WTC11 (cell line): ENCODE measurements at regions not wholly inside any gene's neighbourhood (a gene's known extent, or its start where the extent isn't known, plus 50 kb on each side); places are given as distances from the start of the nearest gene placed in this dataset.

Experiments
- ATAC-seq: fragments of 200-7000 bp; cut with Tn5 transposase; 2 replicates; pipeline ENCODE4 v1.10.0; 2021; ENCODE audit warnings: mild to moderate bottlenecking, moderate library complexity
- CTCF ChIA-PET: fragments of 300-600 bp; sonication (Branson Sonifier 250); formaldehyde crosslinking; loops from one replicate; lab custom pipeline; 2021; ENCODE audit warnings: antibody characterized with exemption; lab: Charles Lee
- POLR2A ChIA-PET: fragments of 350-600 bp; sonication (Branson Sonifier 250); formaldehyde crosslinking; loops from one replicate; lab custom pipeline; 2021; ENCODE audit warnings: antibody characterized with exemption; lab: Charles Lee
- DNase-seq: peaks from one replicate; pipeline ENCODE4 v3.0.0; 2021; ENCODE audit warnings: low spot score
- H3K27ac Mint-ChIP-seq: 2 replicates; pipeline ENCODE4 v1.8.0; 2021; ENCODE audit warnings: mixed read lengths
- H3K27me3 Mint-ChIP-seq: 2 replicates; pipeline ENCODE4 v1.8.0; 2021; ENCODE audit warnings: low read depth, mild to moderate bottlenecking, moderate library complexity, mixed read lengths
- H3K36me3 Mint-ChIP-seq: 2 replicates; pipeline ENCODE4 v1.8.0; 2021; ENCODE audit warnings: mixed read lengths
- H3K4me1 Mint-ChIP-seq: 2 replicates; pipeline ENCODE4 v1.8.0; 2022; ENCODE audit warnings: mixed read lengths
- H3K4me3 Mint-ChIP-seq: 2 replicates; pipeline ENCODE4 v1.8.0; 2021; ENCODE audit warnings: mild to moderate bottlenecking, moderate library complexity, mixed read lengths
- H3K9me3 Mint-ChIP-seq: 2 replicates; pipeline ENCODE4 v1.8.0; 2021; ENCODE audit warnings: mixed read lengths
- ATF6 ChIP-seq: sonication (generic); formaldehyde crosslinking; IDR thresholded peaks from 2 replicates; pipeline ENCODE4 v1.8.1; 2023; ENCODE audit warnings: mild to moderate bottlenecking, missing genetic modification reagents
- CBFB ChIP-seq: sonication (generic); formaldehyde crosslinking; IDR thresholded peaks from 2 replicates; pipeline ENCODE4 v1.8.1; 2022; ENCODE audit warnings: mild to moderate bottlenecking, low read depth, missing genetic modification reagents
- CREB1 ChIP-seq: sonication (generic); formaldehyde crosslinking; IDR thresholded peaks from 2 replicates; pipeline ENCODE4 v1.8.0; 2023; ENCODE audit warnings: mild to moderate bottlenecking, missing genetic modification reagents
- FOXJ3 ChIP-seq: sonication (generic); formaldehyde crosslinking; IDR thresholded peaks from 2 replicates; pipeline ENCODE4 v1.9.0; 2021; ENCODE audit warnings: missing genetic modification reagents, mild to moderate bottlenecking, borderline replicate concordance
- GTF2I ChIP-seq: fragments of 250-450 bp; sonication (Bioruptor Pico); conservative IDR thresholded peaks from 2 replicates; pipeline ENCODE4 v1.4.0; 2021; ENCODE audit warnings: mild to moderate bottlenecking
- HMGA2 ChIP-seq: fragments of 250-450 bp; sonication (Bioruptor Pico); IDR thresholded peaks from 2 replicates; pipeline ENCODE4 v1.4.0; 2021; ENCODE audit warnings: mild to moderate bottlenecking, moderate library complexity
- JAZF1 ChIP-seq: fragments of 250-450 bp; sonication (Bioruptor Pico); IDR thresholded peaks from 2 replicates; pipeline ENCODE4 v1.9.0; 2021; ENCODE audit warnings: moderate library complexity, mild to moderate bottlenecking, inconsistent platforms
- NFYB ChIP-seq: sonication (generic); formaldehyde crosslinking; conservative IDR thresholded peaks from 2 replicates; pipeline ENCODE4 v1.8.0; 2022; ENCODE audit warnings: low read depth, missing genetic modification reagents
- NR3C1 ChIP-seq: sonication (generic); formaldehyde crosslinking; conservative IDR thresholded peaks from 2 replicates; pipeline ENCODE4 v1.8.1; 2023; ENCODE audit warnings: low read depth, mild to moderate bottlenecking, missing genetic modification reagents
- PRDM15 ChIP-seq: sonication (generic); formaldehyde crosslinking; IDR thresholded peaks from 2 replicates; pipeline ENCODE4 v1.8.0; 2022; ENCODE audit warnings: missing genetic modification reagents
- SOX15 ChIP-seq: fragments of 250-450 bp; sonication (Bioruptor Pico); IDR thresholded peaks from 2 replicates; pipeline ENCODE4 v1.9.0; 2021; ENCODE audit warnings: mild to moderate bottlenecking
- USF2 ChIP-seq: sonication (generic); formaldehyde crosslinking; IDR thresholded peaks from 2 replicates; pipeline ENCODE4 v1.8.1; 2023; ENCODE audit warnings: mild to moderate bottlenecking, missing genetic modification reagents, moderate library complexity
- ZNF121 ChIP-seq: sonication (generic); formaldehyde crosslinking; IDR thresholded peaks from 2 replicates; pipeline ENCODE4 v1.8.0; 2023; ENCODE audit warnings: missing genetic modification reagents
- ZNF138 ChIP-seq: sonication (generic); formaldehyde crosslinking; conservative IDR thresholded peaks from 2 replicates; pipeline ENCODE4 v1.8.1; 2022; ENCODE audit warnings: mild to moderate bottlenecking, moderate library complexity, missing genetic modification reagents
- ZNF219 ChIP-seq: sonication (generic); formaldehyde crosslinking; IDR thresholded peaks from 2 replicates; pipeline ENCODE4 v1.8.0; 2023; ENCODE audit warnings: missing genetic modification reagents, mild to moderate bottlenecking, borderline replicate concordance
- ZNF232 ChIP-seq: sonication (generic); formaldehyde crosslinking; IDR thresholded peaks from 2 replicates; pipeline ENCODE4 v1.8.0; 2022; ENCODE audit warnings: mild to moderate bottlenecking, missing genetic modification reagents
- ZNF263 ChIP-seq: sonication (generic); formaldehyde crosslinking; IDR thresholded peaks from 2 replicates; pipeline ENCODE4 v1.8.1; 2022; ENCODE audit warnings: low read depth, mild to moderate bottlenecking, moderate library complexity, missing genetic modification reagents

- TF ChIP-seq PRDM15 (CRISPR knock-in tag): no peak
- no peak for TF ChIP-seq HMGA2 (CRISPR knock-in tag)
- no peak for TF ChIP-seq FOXJ3
Measured at GRCh38 chr3:193774272-193774915, 181.4 kb downstream of the OPA1 start (continued).

GRCh38 chr3:193774916-193775285 is 181.9 kb downstream of the OPA1 start:
- H3K27me3 Mint-ChIP-seq: peaks cover 44% of the 10 kb centered on the region
- ATAC-seq (no peak), DNase-seq (no peak)
- H3K36me3 Mint-ChIP-seq: peaks cover 6% of the 10 kb centered on the region
- H3K27ac Mint-ChIP-seq: peak overlapping the region; percentile 2; the same call in 1 of the 2 replicates
- H3K9me3 Mint-ChIP-seq: peaks cover 10% of the 10 kb centered on the region
- H3K4me3 Mint-ChIP-seq: no peak overlapping the region
- ChIA-PET POLR2A (interaction anchor here (0.6 to 1.1 kb wide), 3 partner anchors 11 to 361 kb away, joined by 3 to 5 read pairs (median 4); partner anchors contain the start of gene HES1), CTCF (interaction anchor here (0.6 to 2.1 kb wide), 4 partner anchors 38 to 541 kb away, joined by 3 to 15 read pairs (median 4); no protein-coding TSS in a partner anchor)
- peaks cover 58% of the 10 kb centered on the region for H3K4me1 Mint-ChIP-seq
- no peak for TF ChIP-seq SOX15
- TF ChIP-seq ZNF263 (CRISPR knock-in tag): no peak
- TF ChIP-seq USF2: no peak
- TF ChIP-seq ZNF121: no peak
- no peak for TF ChIP-seq NR3C1 (CRISPR knock-in tag)
- no peak for TF ChIP-seq ZNF138 (CRISPR knock-in tag)
- TF ChIP-seq NFYB (CRISPR knock-in tag): no peak
- no peak for TF ChIP-seq ZNF219 (CRISPR knock-in tag)
- no peak for TF ChIP-seq ATF6
- no peak for TF ChIP-seq PRDM15 (CRISPR knock-in tag)
- no peak for TF ChIP-seq CBFB
- TF ChIP-seq ZNF232 (CRISPR knock-in tag): no peak
- TF ChIP-seq CREB1 (CRISPR knock-in tag): no peak
- no peak for TF ChIP-seq GTF2I (CRISPR knock-in tag)
- TF ChIP-seq JAZF1 (CRISPR knock-in tag): no peak
- TF ChIP-seq, all 79 proteins: peak for 0
